ENCODE measurements at regions not wholly inside any gene's neighbourhood (a gene's known extent, or its start where the extent isn't known, plus 50 kb on each side); places are given as distances from the start of the nearest gene placed in this dataset.

GRCh38 chr12:92596383-92596782, 106.4 kb upstream of the PLEKHG7 start:
- Histone ChIP-seq H3K27me3 (replicated peaks; ENCODE audit: insufficient read depth, low read depth, low read length, poor library complexity) (no peaks in the 10 kb centered on the region), H3K9me3 (ENCODE audit: low read depth, low read length, poor library complexity, severe bottlenecking) (peaks cover 8% of the 10 kb centered on the region), H3K36me3 (ENCODE audit: insufficient read depth, low read length, poor library complexity, severe bottlenecking) (no peaks in the 10 kb centered on the region), H3K4me3 (ENCODE audit: low read depth, low read length, poor library complexity, severe bottlenecking) (no peak overlapping the region), H3K27ac (ENCODE audit: low read depth, low read length, poor library complexity, severe bottlenecking) (no peak overlapping the region), H3K4me1 (ENCODE audit: insufficient read depth, low read length, poor library complexity, severe bottlenecking) (no peaks in the 10 kb centered on the region)
- no TSS peak for BruUV-seq (replicated peaks)
- intact Hi-C loops (cut with micrococcal nuclease; ENCODE audit: unreplicated experiment): no loop called here
- ChIA-PET CTCF (no interaction called here), POLR2A (ENCODE audit: low non-redundant PET) (no interaction called here)
- TF ChIP-seq CTCF (conservative IDR thresholded peaks at IDR 0.05; ENCODE audit: low read depth, low read length): no peak
- no peak for TF ChIP-seq EZH2 (IDR thresholded peaks at IDR 0.05; ENCODE audit: borderline replicate concordance, low read depth, low read length, poor library complexity, severe bottlenecking)
- no peak for DNase-seq (ENCODE audit: low spot score)

DNA sequence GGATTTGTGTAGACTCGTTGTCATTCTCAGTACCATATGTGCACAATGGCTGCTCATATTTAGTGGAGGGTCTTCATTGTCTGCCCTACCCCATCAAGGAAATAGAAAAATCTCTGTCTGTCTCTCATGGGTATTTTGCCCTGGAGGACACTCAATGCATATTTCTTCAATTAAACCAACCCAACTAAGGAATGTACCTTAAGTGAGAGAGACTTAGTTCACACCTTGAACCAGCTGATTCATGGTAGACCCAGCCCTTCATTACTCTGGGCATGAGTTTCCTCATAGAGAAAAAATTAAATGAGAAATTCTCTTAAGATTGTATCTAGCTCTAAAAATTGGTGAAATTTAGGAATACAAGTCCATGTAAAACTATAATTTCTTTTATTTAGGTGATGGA, 107.1 kb upstream of the PLEKHG7 start:
- Histone ChIP-seq H3K4me1 (ENCODE audit: insufficient read depth, low read length, poor library complexity, severe bottlenecking) (no peaks in the 10 kb centered on the region), H3K9me3 (ENCODE audit: low read depth, low read length, poor library complexity, severe bottlenecking) (peaks cover 8% of the 10 kb centered on the region), H3K27me3 (replicated peaks; ENCODE audit: insufficient read depth, low read depth, low read length, poor library complexity) (no peaks in the 10 kb centered on the region), H3K36me3 (ENCODE audit: insufficient read depth, low read length, poor library complexity, severe bottlenecking) (no peaks in the 10 kb centered on the region), H3K27ac (ENCODE audit: low read depth, low read length, poor library complexity, severe bottlenecking) (no peak overlapping the region), H3K4me3 (ENCODE audit: low read depth, low read length, poor library complexity, severe bottlenecking) (no peak overlapping the region)
- CTCF ChIA-PET: no interaction called here
- intact Hi-C loops (cut with micrococcal nuclease; ENCODE audit: unreplicated experiment): no loop called here
- DNase-seq (ENCODE audit: low spot score): no peak
- POLR2A ChIA-PET (ENCODE audit: low non-redundant PET): no interaction called here
- TF ChIP-seq CTCF (conservative IDR thresholded peaks at IDR 0.05; ENCODE audit: low read depth, low read length) (no peak), EZH2 (IDR thresholded peaks at IDR 0.05; ENCODE audit: borderline replicate concordance, low read depth, low read length, poor library complexity, severe bottlenecking) (no peak)
- no TSS peak for BruUV-seq (replicated peaks)

GRCh38 chr12:92593734-92594402, 108.9 kb upstream of the PLEKHG7 start:
- Histone ChIP-seq H3K27me3 (replicated peaks; ENCODE audit: insufficient read depth, low read depth, low read length, poor library complexity) (no peaks in the 10 kb centered on the region), H3K4me3 (ENCODE audit: low read depth, low read length, poor library complexity, severe bottlenecking) (no peak overlapping the region), H3K36me3 (ENCODE audit: insufficient read depth, low read length, poor library complexity, severe bottlenecking) (no peaks in the 10 kb centered on the region), H3K4me1 (ENCODE audit: insufficient read depth, low read length, poor library complexity, severe bottlenecking) (no peaks in the 10 kb centered on the region), H3K27ac (ENCODE audit: low read depth, low read length, poor library complexity, severe bottlenecking) (no peak overlapping the region), H3K9me3 (ENCODE audit: low read depth, low read length, poor library complexity, severe bottlenecking) (no peaks in the 10 kb centered on the region)
- no TSS peak for BruUV-seq (replicated peaks)
- peak; percentile 10 for DNase-seq (ENCODE audit: low spot score)
- intact Hi-C loops (cut with micrococcal nuclease; ENCODE audit: unreplicated experiment): no loop called here
- ChIA-PET POLR2A (ENCODE audit: low non-redundant PET) (no interaction called here), CTCF (no interaction called here)
- TF ChIP-seq EZH2 (IDR thresholded peaks at IDR 0.05; ENCODE audit: borderline replicate concordance, low read depth, low read length, poor library complexity, severe bottlenecking): no peak
- TF ChIP-seq CTCF (conservative IDR thresholded peaks at IDR 0.05; ENCODE audit: low read depth, low read length): no peak

Measured in A673 (cell line).